Breast epithelium (tissue), 4 donors: ENCODE measurements at regions not wholly inside any gene's neighbourhood (a gene's known extent, or its start where the extent isn't known, plus 50 kb on each side); places are given as distances from the start of the nearest gene placed in this dataset.
"Not testable (repeated sequence)": the region's sequence is repeated elsewhere in the genome, so short reads cannot be mapped to it uniquely, and the experiment has no call there.

Experiments used
- DNase-seq, 2 donors: peaks; one replicate each; pipeline ENCODE4 v3.0.0-alpha.2; 2019; ENCODE audit warnings: low spot score in 2 of 2
- H3K27ac ChIP-seq, 2 donors: fragments of 200-600 bp; sonication (generic) in 1 of 2; one replicate each; pipeline ENCODE4 v1.5.1; 2016 to 2019; ENCODE audit warnings: mild to moderate bottlenecking in 1 of 2
- H3K27me3 ChIP-seq, 2 donors: fragments of 200-600 bp; sonication (generic) in 1 of 2; one replicate each; pipeline versions ENCODE4 v1.5.1 to v1.6.0; 2017 to 2019; ENCODE audit warnings: control low read depth in 1 of 2, mild to moderate bottlenecking in 1 of 2
- H3K36me3 ChIP-seq: fragments of 200-600 bp; one replicate; pipeline ENCODE4 v1.5.1; 2019
- H3K4me1 ChIP-seq, 2 donors: fragments of 200-600 bp; sonication (generic); one replicate each; pipeline ENCODE4 v1.5.1; 2016 to 2019; ENCODE audit warnings: control low read depth in 1 of 2
- H3K4me3 ChIP-seq, 3 donors: fragments of 200-600 bp; sonication (generic); 1 replicate in 2 of 3; 2 replicates in 1 of 3; pipeline ENCODE4 v1.5.1; 2016 to 2019; ENCODE audit warnings: mild to moderate bottlenecking in 3 of 3, moderate library complexity in 2 of 3
- H3K9me3 ChIP-seq, 2 donors: fragments of 200-600 bp; sonication (generic) in 1 of 2; one replicate each; pipeline ENCODE4 v1.5.1; 2016 to 2019; ENCODE audit warnings: control low read depth in 1 of 2
- CTCF ChIP-seq, 3 donors: fragments of 450-650 bp; IDR thresholded peaks; one replicate each; pipeline ENCODE4 v1.5.1; 2016 to 2017; ENCODE audit warnings: antibody characterized with exemption in 3 of 3, mild to moderate bottlenecking in 3 of 3, moderate library complexity in 3 of 3
- POLR2A ChIP-seq: fragments of 450-650 bp; IDR thresholded peaks from one replicate; pipeline ENCODE4 v1.6.1; 2016; ENCODE audit warnings: antibody characterized with exemption, mild to moderate bottlenecking, moderate library complexity
- POLR2AphosphoS5 ChIP-seq, 3 donors: sonication (generic); formaldehyde crosslinking; IDR thresholded peaks; one replicate each; pipeline ENCODE4 v1.6.1; 2017; ENCODE audit warnings: antibody characterized with exemption in 3 of 3
- intact Hi-C: fragments of 100-400 bp; cut with DNase I; formaldehyde crosslinking; loops from one replicate; pipeline ENCODE4 v1.15.1; 2023; ENCODE audit warnings: low total_unique reads

- DNase-seq: no peak
- no peak overlapping the region for H3K27ac ChIP-seq
- H3K9me3 ChIP-seq: no peaks in the 10 kb centered on the region
- H3K4me1 ChIP-seq: no peaks in the 10 kb centered on the region
- no peak overlapping the region for H3K4me3 ChIP-seq
- intact Hi-C loops: loop anchor here (5.0 kb wide), 1 partner anchor 879 kb away; no protein-coding TSS in a partner anchor
- no peaks in the 10 kb centered on the region for H3K27me3 ChIP-seq
- TF ChIP-seq CTCF (IDR thresholded peaks at IDR 0.05) (no peak), POLR2A (no peak), POLR2AphosphoS5 (IDR thresholded peaks at IDR 0.05) (no peak)
- H3K36me3 ChIP-seq: no peaks in the 10 kb centered on the region
These were observed 367.3 kb downstream of the TUSC1 start for GRCh38 chr9:25310961-25311360.

- Histone ChIP-seq H3K27me3 (no peaks in the 10 kb centered on the region), H3K4me1 (no peaks in the 10 kb centered on the region), H3K27ac (no peak overlapping the region), H3K9me3 (no peaks in the 10 kb centered on the region), H3K36me3 (no peaks in the 10 kb centered on the region), H3K4me3 (no peak overlapping the region)
- no peak for TF ChIP-seq POLR2A
- TF ChIP-seq CTCF (IDR thresholded peaks at IDR 0.05): no peak
- TF ChIP-seq POLR2AphosphoS5 (IDR thresholded peaks at IDR 0.05): no peak
- DNase-seq: no peak
- intact Hi-C loops: loop anchor here (10.0 kb wide), 1 partner anchor 684 kb away; no protein-coding TSS in a partner anchor
These were observed 369.7 kb downstream of the TUSC1 start for GRCh38 chr9:25308549-25308948.

GRCh38 chr9:25302601-25303000 lies 375.6 kb downstream of the TUSC1 start:
- H3K27ac ChIP-seq: no peak overlapping the region
- H3K4me3 ChIP-seq: no peak overlapping the region
- intact Hi-C loops: loop anchor here (10.0 kb wide), 1 partner anchor 678 kb away; no protein-coding TSS in a partner anchor
- DNase-seq: no peak
- no peaks in the 10 kb centered on the region for H3K27me3 ChIP-seq
- no peaks in the 10 kb centered on the region for H3K4me1 ChIP-seq
- no peak for TF ChIP-seq POLR2AphosphoS5 (IDR thresholded peaks at IDR 0.05)
- H3K9me3 ChIP-seq: no peaks in the 10 kb centered on the region
- H3K36me3 ChIP-seq: no peaks in the 10 kb centered on the region

GRCh38 chr9:25288195-25288594 lies 390.0 kb downstream of the TUSC1 start:
- H3K9me3 ChIP-seq, H3K27me3 ChIP-seq, DNase-seq, H3K27ac ChIP-seq, H3K4me1 ChIP-seq, intact Hi-C loops, H3K4me3 ChIP-seq, H3K36me3 ChIP-seq: not testable (repeated sequence)

GRCh38 chr9:25284365-25284764 lies 393.9 kb downstream of the TUSC1 start:
- Histone ChIP-seq H3K36me3 (no peaks in the 10 kb centered on the region), H3K4me3 (no peak overlapping the region), H3K27me3 (no peaks in the 10 kb centered on the region), H3K9me3 (no peaks in the 10 kb centered on the region), H3K27ac (no peak overlapping the region), H3K4me1 (no peaks in the 10 kb centered on the region)
- intact Hi-C loops: no loop called here
- DNase-seq: no peak
- no peak for TF ChIP-seq CTCF (IDR thresholded peaks at IDR 0.05)
- TF ChIP-seq POLR2AphosphoS5 (IDR thresholded peaks at IDR 0.05): no peak
- no peak for TF ChIP-seq POLR2A

GRCh38 chr9:25282946-25283345 lies 395.3 kb downstream of the TUSC1 start:
- Histone ChIP-seq H3K27me3 (no peaks in the 10 kb centered on the region), H3K27ac (no peak overlapping the region), H3K4me1 (no peaks in the 10 kb centered on the region), H3K9me3 (no peaks in the 10 kb centered on the region), H3K4me3 (no peak overlapping the region), H3K36me3 (no peaks in the 10 kb centered on the region)
- no peak for TF ChIP-seq POLR2AphosphoS5 (IDR thresholded peaks at IDR 0.05)
- TF ChIP-seq CTCF (IDR thresholded peaks at IDR 0.05): no peak
- no peak for TF ChIP-seq POLR2A
- no peak for DNase-seq
- intact Hi-C loops: no loop called here
